ENCODE measurements at regions not wholly inside any gene's neighbourhood (a gene's known extent, or its start where the extent isn't known, plus 50 kb on each side); places are given as distances from the start of the nearest gene placed in this dataset.

DNA sequence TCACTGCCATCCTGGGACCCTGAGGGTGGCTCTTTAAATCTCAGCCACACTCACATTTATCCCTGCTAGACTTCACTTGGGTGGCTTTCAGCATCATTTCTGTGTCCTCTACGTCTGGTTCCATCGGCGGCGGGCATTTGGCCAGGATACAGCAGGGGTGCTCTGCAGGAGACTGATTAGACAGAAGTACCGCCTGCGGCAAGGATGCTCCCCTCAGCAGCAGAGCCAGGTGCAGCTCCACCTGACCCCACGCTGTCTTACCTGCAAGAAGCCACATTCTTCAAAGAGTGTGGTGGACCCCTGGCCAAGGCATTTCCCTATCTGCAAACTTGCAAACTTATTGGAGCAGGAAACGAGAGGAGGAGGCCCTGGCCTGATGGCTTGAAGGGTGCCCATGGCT, 309.8 kb upstream of the IRX4 start:
- FAIRE-seq (no peak), DNase-seq (ENCODE audit: low spot score) (no peak)

DNA sequence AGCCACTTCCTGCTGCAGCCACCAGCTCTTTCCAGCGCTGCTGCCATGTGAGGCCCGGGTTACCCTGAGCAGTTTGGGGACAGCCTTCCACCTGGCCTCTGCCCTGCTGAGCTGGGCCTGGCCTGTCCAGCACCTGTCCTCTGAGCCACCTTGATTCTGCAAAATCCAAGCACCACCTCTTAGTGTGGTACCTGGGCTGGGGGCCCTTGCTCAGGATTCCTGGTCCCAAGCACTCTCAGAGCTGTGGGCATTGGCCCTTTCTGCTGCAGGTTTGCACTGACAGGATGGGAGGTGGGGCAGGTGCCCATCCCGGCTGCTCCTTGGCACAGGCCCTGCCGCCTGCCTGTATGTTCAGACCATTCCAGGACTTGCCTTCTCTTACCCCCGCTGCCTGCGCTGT, 309.2 kb upstream of the IRX4 start:
- DNase-seq (ENCODE audit: low spot score) (no peak), FAIRE-seq (no peak)

DNA sequence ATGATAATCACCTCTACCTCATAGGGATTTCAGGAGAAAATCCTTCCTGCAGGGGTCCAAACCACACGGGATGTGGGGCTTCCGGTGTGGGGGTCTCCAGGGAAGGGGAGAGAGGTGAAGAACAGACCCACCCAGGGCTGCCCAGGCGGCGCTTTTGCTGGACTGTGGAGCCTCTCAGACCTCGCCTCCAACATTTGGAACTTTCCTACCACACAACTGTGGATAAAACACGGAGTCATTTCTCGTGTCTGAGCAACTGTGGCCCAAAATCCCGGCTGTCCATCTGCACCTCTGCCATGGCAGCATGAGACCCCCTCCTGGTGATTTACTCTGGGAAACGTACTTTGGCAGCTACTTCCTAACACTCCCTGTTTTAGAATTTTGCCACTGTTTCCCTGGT, 307.8 kb upstream of the IRX4 start:
- DNase-seq (ENCODE audit: low spot score) (no peak), FAIRE-seq (no peak)

GRCh38 chr5:2188661-2189060, 305.9 kb upstream of the IRX4 start:
- DNase-seq (ENCODE audit: low spot score) = no peak
- no peak for FAIRE-seq

DNA sequence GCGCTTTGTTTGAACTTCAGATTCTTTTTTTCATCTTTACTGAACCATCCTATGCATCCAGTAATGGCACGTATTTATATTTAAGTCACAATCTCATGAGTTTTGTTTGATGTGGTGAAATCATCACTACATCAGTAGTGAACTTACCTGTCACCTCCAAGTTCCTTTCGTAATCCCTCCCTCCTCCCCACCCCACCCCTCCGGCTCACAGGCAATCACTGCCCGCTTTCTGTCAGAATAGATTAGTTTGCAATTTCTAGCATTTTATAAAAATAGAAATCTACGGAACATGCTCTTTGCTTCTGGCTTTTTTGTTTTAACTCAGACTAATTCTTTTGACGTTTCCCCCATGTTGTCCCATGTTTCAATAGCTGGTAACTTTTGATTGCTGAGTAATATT, 305.4 kb upstream of the IRX4 start:
- no peak for FAIRE-seq

DNA sequence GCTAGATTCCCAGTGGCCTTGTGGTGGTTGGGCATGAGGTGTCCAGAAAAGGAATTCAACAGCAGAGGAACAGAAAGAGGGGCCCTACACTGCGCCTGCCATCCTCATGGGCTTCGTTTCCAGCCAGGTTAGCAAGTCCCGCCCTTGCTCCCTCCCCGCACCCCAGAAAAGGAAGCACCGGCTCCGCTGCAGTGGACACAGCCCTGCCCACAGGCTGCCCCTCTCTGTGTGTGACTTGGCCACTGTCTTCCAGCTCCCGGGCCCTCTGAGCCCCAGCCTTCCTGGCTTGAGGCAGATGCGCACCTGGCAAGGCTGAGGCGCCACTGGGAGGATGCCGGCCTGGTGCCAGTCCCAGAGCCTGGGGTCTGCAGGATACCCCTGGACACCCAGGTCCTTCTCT, 305.0 kb upstream of the IRX4 start:
- DNase-seq (ENCODE audit: low spot score) = no peak
- FAIRE-seq = no peak

More for the DNA sequence above, 305.4 kb upstream of the IRX4 start:
- no peak for DNase-seq (ENCODE audit: low spot score)

GRCh38 chr5:2187156-2187555, 304.4 kb upstream of the IRX4 start:
- FAIRE-seq (no peak), DNase-seq (ENCODE audit: low spot score) (no peak)

- DNase-seq (ENCODE audit: low spot score) (no peak), FAIRE-seq (no peak)
These were observed 303.8 kb upstream of the IRX4 start for GRCh38 chr5:2186472-2187015.

- FAIRE-seq (no peak), DNase-seq (ENCODE audit: low spot score) (no peak)
These were observed 303.1 kb upstream of the IRX4 start for GRCh38 chr5:2185646-2186471.

- no peak for FAIRE-seq
- DNase-seq (ENCODE audit: low spot score) = no peak
These were observed 302.1 kb upstream of the IRX4 start for GRCh38 chr5:2184563-2185540.

GRCh38 chr5:2184026-2184366, 301.3 kb upstream of the IRX4 start:
- DNase-seq (ENCODE audit: low spot score) = no peak

DNA sequence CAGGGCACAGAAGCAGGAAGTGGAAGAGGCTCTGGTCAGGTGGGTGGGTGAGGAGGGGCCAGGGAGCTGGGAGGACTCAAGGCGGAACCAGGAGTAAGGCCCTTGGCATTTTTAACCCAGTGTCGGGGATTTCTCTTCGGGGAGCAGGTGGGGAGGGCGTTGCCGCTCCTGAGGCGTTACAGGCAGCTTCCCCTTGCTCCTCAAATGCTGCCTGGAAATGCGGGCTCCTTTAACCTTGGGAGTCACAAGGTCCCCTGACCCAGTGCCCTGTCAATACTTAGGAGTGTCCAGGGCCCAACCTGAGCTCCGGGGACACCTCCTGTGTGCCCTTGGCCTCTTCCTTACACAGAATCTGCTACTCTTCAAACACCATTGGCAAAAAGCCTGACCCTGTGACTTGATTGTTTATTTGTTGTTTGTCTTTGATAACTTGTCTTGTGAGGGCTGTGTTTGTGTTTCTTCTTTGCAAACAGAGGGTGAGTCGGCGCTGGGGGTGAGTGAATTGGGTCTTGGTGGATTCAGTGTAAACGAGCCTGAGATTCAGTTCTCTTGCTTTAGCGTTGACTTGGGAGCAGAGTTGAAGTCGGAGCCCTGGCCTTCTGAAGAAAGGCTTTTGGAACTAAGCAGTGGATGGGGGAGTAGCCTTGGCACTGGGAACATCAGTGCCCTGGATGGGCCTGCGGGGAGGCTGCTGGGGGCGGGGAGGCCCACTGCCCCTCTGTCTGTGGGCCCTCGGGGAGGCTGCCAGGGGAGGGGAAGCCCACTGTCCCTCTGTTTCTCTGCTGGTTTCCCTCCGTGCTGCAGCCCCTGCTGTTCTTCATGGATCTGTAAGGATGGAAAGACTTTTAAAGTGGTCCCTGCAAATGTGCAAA, 300.7 kb upstream of the IRX4 start:
- FAIRE-seq = no peak
- DNase-seq (ENCODE audit: low spot score) = no peak

More at GRCh38 chr5:2184026-2184366, 301.3 kb upstream of the IRX4 start:
- FAIRE-seq = no peak

- no peak for DNase-seq (ENCODE audit: low spot score)
- no peak for FAIRE-seq
These were observed 299.3 kb upstream of the IRX4 start for GRCh38 chr5:2182020-2182419.

GRCh38 chr5:2181557-2181956, 298.8 kb upstream of the IRX4 start:
- DNase-seq (ENCODE audit: low spot score) = no peak
- FAIRE-seq = no peak

DNA sequence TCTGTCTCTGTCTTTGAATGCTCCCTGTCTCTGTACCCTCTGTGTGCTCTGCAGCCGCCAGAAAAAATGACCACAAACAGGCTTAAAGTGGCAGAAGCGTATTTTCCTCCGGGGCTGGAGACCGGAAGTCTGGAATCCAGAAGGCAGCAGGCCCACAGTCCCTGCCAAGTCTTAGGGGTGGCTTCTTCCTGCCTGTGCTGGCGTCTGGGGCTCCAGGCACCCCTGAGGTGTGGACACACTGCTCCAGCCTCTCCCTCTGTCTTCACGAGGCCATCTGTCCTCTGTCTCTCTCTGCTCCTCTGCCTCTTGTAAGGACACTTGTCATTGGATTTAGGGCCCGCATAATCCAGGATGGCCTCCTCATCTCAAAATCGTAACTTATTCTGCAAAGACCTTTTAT, 298.4 kb upstream of the IRX4 start:
- FAIRE-seq = no peak
- DNase-seq (ENCODE audit: low spot score) = no peak

GRCh38 chr5:2180456-2180855, 297.7 kb upstream of the IRX4 start:
- FAIRE-seq (no peak), DNase-seq (ENCODE audit: low spot score) (no peak)

- FAIRE-seq = no peak
These were observed 297.1 kb upstream of the IRX4 start for GRCh38 chr5:2179861-2180260.

GRCh38 chr5:2178528-2178927, 295.8 kb upstream of the IRX4 start:
- DNase-seq (ENCODE audit: low spot score) (no peak), FAIRE-seq (no peak)

More at GRCh38 chr5:2179861-2180260, 297.1 kb upstream of the IRX4 start:
- DNase-seq (ENCODE audit: low spot score) = no peak

- FAIRE-seq = no peak
- no peak for DNase-seq (ENCODE audit: low spot score)
These were observed 295.3 kb upstream of the IRX4 start for GRCh38 chr5:2178071-2178477.

DNA sequence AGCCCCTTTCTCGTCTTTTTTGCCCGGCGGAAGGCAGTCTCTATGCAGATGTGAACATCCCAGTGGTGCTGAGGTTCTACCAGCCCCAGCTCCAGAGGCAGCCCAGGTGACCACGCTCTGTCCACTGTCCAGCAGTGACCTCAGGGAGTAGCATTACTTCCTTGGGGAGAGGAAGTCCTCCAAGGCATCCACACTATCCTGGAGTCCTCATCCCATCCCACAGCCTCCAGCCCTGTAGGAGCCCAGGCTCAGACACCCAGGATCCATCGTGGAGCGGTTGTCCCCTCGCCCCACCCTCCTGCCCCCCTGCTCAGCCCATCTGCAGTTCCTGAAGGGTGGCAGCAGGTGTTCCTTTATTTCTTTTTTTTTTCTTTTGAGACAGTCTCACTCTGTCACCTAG, 294.5 kb upstream of the IRX4 start:
- DNase-seq (ENCODE audit: low spot score) (no peak), FAIRE-seq (no peak)

- FAIRE-seq (no peak), DNase-seq (ENCODE audit: low spot score) (no peak)
These were observed 293.9 kb upstream of the IRX4 start for GRCh38 chr5:2176581-2176980.

Measured in RCC 7860 (cell line).